Stimulated activated CD4-positive, alpha-beta T cell treated with anti-CD3 and anti-CD28 coated beads, TNF-alpha, amount 100 ng/mL, for 4 hours (primary cell): ENCODE measurements at regions not wholly inside any gene's neighbourhood (a gene's known extent, or its start where the extent isn't known, plus 50 kb on each side); places are given as distances from the start of the nearest gene placed in this dataset.

Source experiments
- DNase-seq, 3 experiments: peaks; one replicate each; pipeline ENCODE4 v3.0.0-alpha.2; 2020; ENCODE audit warnings: low read depth in 3 of 3

- no peak for DNase-seq
These were observed 142.9 kb downstream of the FASLG start for GRCh38 chr1:172801771-172802322.

GRCh38 chr1:172809750-172810149 lies 150.8 kb downstream of the FASLG start:
- no peak for DNase-seq

GRCh38 chr1:172810480-172811175 lies 151.7 kb downstream of the FASLG start:
- no peak for DNase-seq

- no peak for DNase-seq
These were observed 152.8 kb downstream of the FASLG start for GRCh38 chr1:172811694-172812093.

- DNase-seq: no peak
These were observed 153.2 kb downstream of the FASLG start for GRCh38 chr1:172812118-172812517.

GRCh38 chr1:172813330-172813729 lies 154.4 kb downstream of the FASLG start:
- DNase-seq: no peak

- no peak for DNase-seq
These were observed 155.5 kb downstream of the FASLG start for GRCh38 chr1:172814428-172814827.

GRCh38 chr1:172815740-172816139 lies 156.8 kb downstream of the FASLG start:
- DNase-seq: no peak

- DNase-seq: peak in 2 of 3 experiments; percentile 8 to 9
These were observed 160.1 kb downstream of the FASLG start for GRCh38 chr1:172818841-172819527.

GRCh38 chr1:172820475-172821158 lies 161.7 kb downstream of the FASLG start:
- no peak for DNase-seq

GRCh38 chr1:172821609-172822274 lies 162.8 kb downstream of the FASLG start:
- no peak for DNase-seq

GRCh38 chr1:172822886-172823285 lies 164.0 kb downstream of the FASLG start:
- no peak for DNase-seq

- DNase-seq: no peak
These were observed 164.6 kb downstream of the FASLG start for GRCh38 chr1:172823534-172823933.

GRCh38 chr1:172824209-172824608 lies 165.3 kb downstream of the FASLG start:
- no peak for DNase-seq

- DNase-seq: no peak
These were observed 167.3 kb downstream of the FASLG start for GRCh38 chr1:172826096-172826741.

- DNase-seq: no peak
These were observed 168.4 kb downstream of the FASLG start for GRCh38 chr1:172827301-172827700.

- no peak for DNase-seq
These were observed 168.9 kb downstream of the FASLG start for GRCh38 chr1:172827841-172828240.

GRCh38 chr1:172832006-172832725 lies 173.3 kb downstream of the FASLG start:
- DNase-seq: no peak

- DNase-seq: no peak
These were observed 175.1 kb downstream of the FASLG start for GRCh38 chr1:172833954-172834353.

- DNase-seq: no peak
These were observed 175.7 kb downstream of the FASLG start for GRCh38 chr1:172834609-172835008.

- no peak for DNase-seq
These were observed 176.9 kb downstream of the FASLG start for GRCh38 chr1:172835834-172836233.
